HG02759 (cell line): ENCODE measurements at regions not wholly inside any gene's neighbourhood (a gene's known extent, or its start where the extent isn't known, plus 50 kb on each side); places are given as distances from the start of the nearest gene placed in this dataset.

Experiments used
- ATAC-seq: cut with Tn5 transposase; IDR thresholded peaks from one replicate; pipeline ENCODE4 v1.9.1; 2021; ENCODE audit warnings: mild to moderate bottlenecking, moderate library complexity; ENCODE audit not compliant: unreplicated experiment

- ATAC-seq = no peak
These were observed 98.4 kb upstream of the NCKAP5 start for GRCh38 chr2:133666621-133667020.

GRCh38 chr2:133667085-133667484, 98.8 kb upstream of the NCKAP5 start:
- ATAC-seq = no peak

GRCh38 chr2:133667968-133668367, 99.7 kb upstream of the NCKAP5 start:
- no peak for ATAC-seq

GRCh38 chr2:133668547-133668946, 100.3 kb upstream of the NCKAP5 start:
- ATAC-seq = no peak

- ATAC-seq = no peak
These were observed 105.1 kb upstream of the NCKAP5 start for GRCh38 chr2:133673305-133673905.

- ATAC-seq = no peak
These were observed 105.8 kb upstream of the NCKAP5 start for GRCh38 chr2:133674066-133674432.

GRCh38 chr2:133674433-133675331, 106.4 kb upstream of the NCKAP5 start:
- ATAC-seq = no peak

GRCh38 chr2:133676392-133677130, 108.3 kb upstream of the NCKAP5 start:
- no peak for ATAC-seq

GRCh38 chr2:133680343-133681049, 112.2 kb upstream of the NCKAP5 start:
- ATAC-seq = no peak

GRCh38 chr2:133682347-133682746, 114.1 kb upstream of the NCKAP5 start:
- ATAC-seq = no peak

- ATAC-seq = no peak
These were observed 114.6 kb upstream of the NCKAP5 start for GRCh38 chr2:133682906-133683305.

- no peak for ATAC-seq
These were observed 117.5 kb upstream of the NCKAP5 start for GRCh38 chr2:133685636-133686215.

- ATAC-seq = no peak
These were observed 122.5 kb upstream of the NCKAP5 start for GRCh38 chr2:133690780-133691179.

- ATAC-seq = no peak
These were observed 123.1 kb upstream of the NCKAP5 start for GRCh38 chr2:133691336-133691735.

GRCh38 chr2:133705287-133705686, 137.0 kb upstream of the NCKAP5 start:
- no peak for ATAC-seq

GRCh38 chr2:133710613-133711012, 142.3 kb upstream of the NCKAP5 start:
- no peak for ATAC-seq

- ATAC-seq = no peak
These were observed 142.9 kb upstream of the NCKAP5 start for GRCh38 chr2:133711201-133711600.

- no peak for ATAC-seq
These were observed 143.5 kb upstream of the NCKAP5 start for GRCh38 chr2:133711806-133712205.

GRCh38 chr2:133712369-133712768, 144.1 kb upstream of the NCKAP5 start:
- ATAC-seq = no peak

- no peak for ATAC-seq
These were observed 144.9 kb upstream of the NCKAP5 start for GRCh38 chr2:133713049-133713580.
